Vagina (tissue), 2 donors: ENCODE measurements at regions not wholly inside any gene's neighbourhood (a gene's known extent, or its start where the extent isn't known, plus 50 kb on each side); places are given as distances from the start of the nearest gene placed in this dataset.

Source experiments
- DNase-seq, 2 donors: peaks; one replicate each; pipeline ENCODE4 v3.0.0-alpha.2; 2017; ENCODE audit errors: extremely low spot score in 2 of 2
- H3K27ac ChIP-seq: fragments of 200-600 bp; sonication (generic); one replicate; pipeline ENCODE4 v1.5.1; 2019
- H3K27me3 ChIP-seq: fragments of 200-600 bp; sonication (generic); one replicate; pipeline ENCODE4 v1.5.1; 2019
- H3K36me3 ChIP-seq, 2 donors: fragments of 200-600 bp; sonication (generic); one replicate each; pipeline ENCODE4 v1.5.1; 2017 to 2019
- H3K4me1 ChIP-seq: fragments of 200-600 bp; sonication (generic); one replicate; pipeline ENCODE4 v1.5.1; 2019
- H3K4me3 ChIP-seq, 2 donors: fragments of 200-600 bp; sonication (generic); 1 replicate in 1 of 2; 2 replicates in 1 of 2; pipeline ENCODE4 v1.5.1; 2016 to 2019
- H3K9me3 ChIP-seq: fragments of 200-600 bp; sonication (generic); one replicate; pipeline ENCODE4 v1.5.1; 2019
- POLR2A ChIP-seq, 2 donors: fragments of 450-650 bp; IDR thresholded peaks; one replicate each; pipeline ENCODE4 v1.6.1; 2017; ENCODE audit warnings: antibody characterized with exemption in 2 of 2, mild to moderate bottlenecking in 2 of 2, moderate library complexity in 2 of 2
- POLR2AphosphoS5 ChIP-seq, 2 donors: sonication (generic); formaldehyde crosslinking; IDR thresholded peaks; one replicate each; pipeline ENCODE4 v1.9.0; 2017; ENCODE audit warnings: antibody characterized with exemption in 2 of 2, mild to moderate bottlenecking in 2 of 2, low read depth in 1 of 2; ENCODE audit not compliant: insufficient read depth in 1 of 2
- intact Hi-C: fragments of 100-400 bp; cut with DNase I; formaldehyde crosslinking; loops from one replicate; pipeline ENCODE4 v1.15.1; 2023
- TF ChIP-seq, protein P1 (sequence below), 3 experiments: fragments of 450-650 bp in 2 of 3; fragments of 200-600 bp in 1 of 3; sonication (generic) in 1 of 3; IDR thresholded peaks; one replicate each; pipeline ENCODE4 v1.5.1; 2017 to 2019; ENCODE audit warnings: antibody characterized with exemption in 3 of 3, mild to moderate bottlenecking in 2 of 3, moderate library complexity in 2 of 3

DNA sequence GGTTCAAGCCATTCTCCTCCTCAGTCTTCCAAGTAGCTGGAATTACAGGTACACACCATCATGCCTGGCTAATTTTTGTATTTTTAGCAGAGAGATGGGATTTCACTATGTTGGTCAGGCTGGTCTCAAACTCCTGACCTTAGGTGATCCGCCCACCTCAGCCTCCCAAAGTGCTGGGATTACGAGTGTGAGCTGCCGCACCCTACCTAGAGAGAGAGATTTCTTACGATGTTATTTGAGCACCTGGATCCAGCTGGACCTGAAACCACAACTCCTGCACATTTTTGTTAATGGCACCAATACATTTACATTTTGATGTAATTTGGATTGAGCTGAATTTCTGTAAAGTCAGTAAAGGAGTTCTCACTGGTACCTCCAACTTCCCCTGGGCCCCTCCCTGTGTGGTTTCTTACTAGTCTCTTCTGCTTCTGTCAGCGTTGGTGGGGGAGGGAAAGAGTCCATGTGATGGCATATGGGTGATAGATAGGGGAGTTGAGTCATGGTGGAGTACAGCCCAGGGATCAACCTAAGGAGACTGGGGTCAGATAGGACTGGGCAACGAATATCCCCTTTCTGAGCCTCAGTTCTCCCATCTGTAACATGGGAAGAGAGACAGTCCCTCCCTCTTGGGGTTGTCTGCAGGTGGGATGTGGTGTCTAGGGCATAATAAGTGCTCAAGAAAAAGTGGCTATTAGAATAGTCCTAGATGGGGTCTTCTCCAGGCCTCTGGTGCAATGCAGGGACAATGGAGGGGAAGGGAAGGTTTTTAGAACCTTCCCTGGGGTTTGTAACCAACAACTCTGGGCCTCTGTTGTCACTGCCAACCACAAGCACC is 83.3 kb upstream of the MED13L start:
- TF ChIP-seq, protein P1, sequence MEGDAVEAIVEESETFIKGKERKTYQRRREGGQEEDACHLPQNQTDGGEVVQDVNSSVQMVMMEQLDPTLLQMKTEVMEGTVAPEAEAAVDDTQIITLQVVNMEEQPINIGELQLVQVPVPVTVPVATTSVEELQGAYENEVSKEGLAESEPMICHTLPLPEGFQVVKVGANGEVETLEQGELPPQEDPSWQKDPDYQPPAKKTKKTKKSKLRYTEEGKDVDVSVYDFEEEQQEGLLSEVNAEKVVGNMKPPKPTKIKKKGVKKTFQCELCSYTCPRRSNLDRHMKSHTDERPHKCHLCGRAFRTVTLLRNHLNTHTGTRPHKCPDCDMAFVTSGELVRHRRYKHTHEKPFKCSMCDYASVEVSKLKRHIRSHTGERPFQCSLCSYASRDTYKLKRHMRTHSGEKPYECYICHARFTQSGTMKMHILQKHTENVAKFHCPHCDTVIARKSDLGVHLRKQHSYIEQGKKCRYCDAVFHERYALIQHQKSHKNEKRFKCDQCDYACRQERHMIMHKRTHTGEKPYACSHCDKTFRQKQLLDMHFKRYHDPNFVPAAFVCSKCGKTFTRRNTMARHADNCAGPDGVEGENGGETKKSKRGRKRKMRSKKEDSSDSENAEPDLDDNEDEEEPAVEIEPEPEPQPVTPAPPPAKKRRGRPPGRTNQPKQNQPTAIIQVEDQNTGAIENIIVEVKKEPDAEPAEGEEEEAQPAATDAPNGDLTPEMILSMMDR (IDR thresholded peaks at IDR 0.05), result no peak
- no peak for TF ChIP-seq POLR2AphosphoS5 (IDR thresholded peaks at IDR 0.05; ENCODE audit: insufficient read depth in 1 of 2, low read depth in 1 of 2)
- TF ChIP-seq POLR2A (IDR thresholded peaks at IDR 0.05), result no peak
- intact Hi-C loops, result no loop called here
- H3K36me3 ChIP-seq, result no peaks in the 10 kb centered on the region
- no peak overlapping the region for H3K27ac ChIP-seq
- no peak for DNase-seq
- H3K4me1 ChIP-seq, result peaks cover 8% of the 10 kb centered on the region
- H3K27me3 ChIP-seq, result no peaks in the 10 kb centered on the region
- no peak overlapping the region for H3K4me3 ChIP-seq
- no peaks in the 10 kb centered on the region for H3K9me3 ChIP-seq

DNA sequence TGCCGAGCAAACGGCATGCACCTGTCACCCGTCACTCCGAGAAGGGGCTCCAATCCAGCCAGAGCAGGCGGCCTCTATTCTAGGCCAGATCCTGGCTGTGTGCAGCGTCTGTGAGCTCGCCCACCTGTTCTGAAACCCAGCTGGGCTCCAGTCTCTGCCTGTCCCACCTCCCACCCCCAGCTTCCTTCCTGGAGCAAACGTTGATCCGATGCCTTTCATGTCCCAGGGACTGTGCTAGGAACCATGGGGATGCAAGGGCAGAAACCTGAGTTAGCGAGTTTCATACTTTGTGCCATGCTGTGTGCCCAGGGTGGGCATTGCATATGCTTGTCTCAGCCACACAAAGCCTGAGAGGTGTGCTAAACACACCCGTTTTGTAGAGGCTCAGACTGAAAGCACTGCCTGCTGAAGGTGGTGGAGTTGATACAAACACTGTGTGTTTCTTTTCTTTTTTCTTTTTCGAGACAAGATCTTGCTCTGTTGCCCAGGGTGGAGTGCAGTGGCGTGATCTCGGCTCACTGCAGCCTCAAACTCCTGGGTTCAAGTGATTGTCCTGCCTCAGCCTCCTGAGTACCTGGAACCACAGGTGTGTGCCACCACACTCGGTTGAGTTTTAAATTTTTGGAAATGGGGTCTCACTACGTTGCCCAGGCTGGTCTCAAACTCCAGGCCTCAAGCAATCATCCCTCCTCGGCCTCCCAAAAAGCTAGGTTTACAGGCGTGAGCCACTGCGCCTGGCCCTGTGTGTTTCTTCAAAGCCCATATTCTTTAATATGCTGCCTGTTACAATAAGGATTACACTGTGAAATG is 84.1 kb upstream of the MED13L start:
- no peak overlapping the region for H3K4me3 ChIP-seq
- no peak for DNase-seq
- H3K27me3 ChIP-seq, result no peaks in the 10 kb centered on the region
- H3K27ac ChIP-seq, result no peak overlapping the region
- no peaks in the 10 kb centered on the region for H3K36me3 ChIP-seq
- TF ChIP-seq POLR2AphosphoS5 (IDR thresholded peaks at IDR 0.05; ENCODE audit: insufficient read depth in 1 of 2, low read depth in 1 of 2) (no peak), POLR2A (IDR thresholded peaks at IDR 0.05) (no peak)
- TF ChIP-seq, protein P1 (IDR thresholded peaks at IDR 0.05), result no peak
- H3K9me3 ChIP-seq, result no peaks in the 10 kb centered on the region
- intact Hi-C loops, result no loop called here
- H3K4me1 ChIP-seq, result peaks cover 11% of the 10 kb centered on the region

DNA sequence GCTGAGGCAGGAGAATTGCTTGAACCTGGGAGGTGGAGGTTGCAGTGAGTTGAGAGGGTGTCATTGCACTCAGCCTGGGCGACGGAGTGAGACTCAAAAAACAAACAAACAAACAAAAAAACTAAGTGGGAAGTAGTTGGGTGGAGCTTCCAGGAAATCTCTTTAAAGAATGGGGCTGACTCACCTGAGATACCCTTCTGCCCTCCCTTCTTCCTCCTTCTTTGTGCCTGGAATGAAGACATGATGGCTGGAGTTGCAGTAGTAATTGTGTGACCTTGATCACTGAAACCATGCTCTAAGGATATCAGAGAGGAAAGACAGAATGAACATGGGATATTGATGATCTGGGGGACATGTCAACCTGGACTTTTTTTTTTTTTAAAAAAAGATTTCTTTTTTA is 87.6 kb upstream of the MED13L start:
- no peak overlapping the region for H3K27ac ChIP-seq

DNA sequence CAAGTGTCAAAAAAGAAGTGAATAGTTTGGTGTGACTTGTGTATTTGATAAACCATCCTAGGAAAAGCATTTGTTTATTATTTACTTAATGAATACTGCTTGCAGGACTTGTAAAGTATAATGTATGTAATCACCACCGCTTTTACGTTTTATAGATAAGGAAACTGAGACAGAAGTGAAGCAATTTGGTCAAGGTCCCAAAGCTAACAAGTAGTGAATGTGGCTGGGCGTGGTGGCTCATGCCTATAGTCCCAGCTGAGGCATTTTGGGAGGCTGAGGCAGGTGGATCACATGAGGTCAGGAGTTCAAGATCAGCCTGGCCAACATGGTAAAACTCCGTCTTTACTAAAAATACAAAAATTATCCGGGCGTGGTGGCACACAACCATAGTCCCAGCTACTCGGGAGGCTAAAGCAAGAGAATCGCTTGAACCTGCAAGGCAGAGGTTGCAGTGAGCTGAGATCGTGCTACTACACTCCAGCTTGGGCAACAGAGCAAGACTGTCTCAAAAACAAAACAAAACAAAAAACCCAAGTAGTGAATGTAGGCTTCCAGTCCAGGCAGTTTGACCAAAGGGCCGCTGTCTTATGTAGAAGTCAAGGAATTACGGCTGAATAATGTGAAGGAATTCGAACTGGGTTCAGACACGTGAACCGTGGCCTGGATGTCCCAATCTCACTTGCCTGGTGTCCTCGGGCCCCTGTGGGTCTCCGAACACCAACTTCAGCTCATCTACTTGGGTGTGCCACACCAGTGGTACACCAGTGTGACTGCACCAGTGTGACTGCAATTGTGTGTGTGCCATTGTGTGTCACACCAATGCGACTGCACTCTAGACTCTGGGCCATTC is 88.3 kb upstream of the MED13L start:
- H3K27ac ChIP-seq, result no peak overlapping the region
- DNase-seq, result no peak
- H3K4me3 ChIP-seq, result no peak overlapping the region
- H3K27me3 ChIP-seq, result no peaks in the 10 kb centered on the region
- intact Hi-C loops, result no loop called here
- H3K9me3 ChIP-seq, result no peaks in the 10 kb centered on the region
- H3K36me3 ChIP-seq, result no peaks in the 10 kb centered on the region
- peaks cover 7% of the 10 kb centered on the region for H3K4me1 ChIP-seq
- no peak for TF ChIP-seq POLR2A (IDR thresholded peaks at IDR 0.05)
- TF ChIP-seq, protein P1 (IDR thresholded peaks at IDR 0.05), result no peak
- no peak for TF ChIP-seq POLR2AphosphoS5 (IDR thresholded peaks at IDR 0.05; ENCODE audit: insufficient read depth in 1 of 2, low read depth in 1 of 2)

More for the DNA sequence above, 87.6 kb upstream of the MED13L start:
- no peak for DNase-seq
- H3K4me1 ChIP-seq, result peaks cover 7% of the 10 kb centered on the region
- H3K36me3 ChIP-seq, result no peaks in the 10 kb centered on the region
- H3K4me3 ChIP-seq, result no peak overlapping the region
- intact Hi-C loops, result no loop called here
- TF ChIP-seq POLR2A (IDR thresholded peaks at IDR 0.05) (no peak), POLR2AphosphoS5 (IDR thresholded peaks at IDR 0.05; ENCODE audit: insufficient read depth in 1 of 2, low read depth in 1 of 2) (no peak)
- TF ChIP-seq, protein P1 (IDR thresholded peaks at IDR 0.05), result no peak
- no peaks in the 10 kb centered on the region for H3K9me3 ChIP-seq
- H3K27me3 ChIP-seq, result no peaks in the 10 kb centered on the region
